GM12874 (cell line): ENCODE measurements at regions not wholly inside any gene's neighbourhood (a gene's known extent, or its start where the extent isn't known, plus 50 kb on each side); places are given as distances from the start of the nearest gene placed in this dataset.

Experiments used
- CTCF ChIP-seq: IDR thresholded peaks from 2 replicates; pipeline ENCODE4 v1.5.1; 2011; ENCODE audit warnings: low read depth, mild to moderate bottlenecking, control low read depth, low read length, moderate library complexity; ENCODE audit not compliant: insufficient read depth

- TF ChIP-seq CTCF, result no peak
Measured at GRCh38 chr5:167378894-167379723, 912.3 kb upstream of the WWC1 start.

- no peak for TF ChIP-seq CTCF
Measured at GRCh38 chr5:167381457-167381856, 910.0 kb upstream of the WWC1 start.

DNA sequence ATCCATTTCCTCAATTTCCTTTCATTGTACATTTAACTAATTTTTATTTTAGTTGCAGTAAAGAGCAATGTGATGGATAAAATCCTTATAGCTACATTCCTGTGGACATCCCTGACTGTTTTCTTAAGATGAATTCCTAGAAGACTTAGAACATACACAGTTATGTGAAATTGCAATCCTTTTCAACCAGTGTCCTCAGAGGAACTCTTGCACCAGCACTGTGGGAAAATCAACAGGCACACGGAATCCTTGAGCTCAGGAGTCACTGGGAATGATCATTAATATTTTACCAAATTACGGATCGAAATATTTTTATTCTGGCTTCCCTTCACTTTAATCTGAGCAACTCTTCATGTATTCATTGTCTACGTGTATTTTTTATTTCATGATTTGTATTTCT lies 901.9 kb upstream of the WWC1 start:
- TF ChIP-seq CTCF, result no peak

DNA sequence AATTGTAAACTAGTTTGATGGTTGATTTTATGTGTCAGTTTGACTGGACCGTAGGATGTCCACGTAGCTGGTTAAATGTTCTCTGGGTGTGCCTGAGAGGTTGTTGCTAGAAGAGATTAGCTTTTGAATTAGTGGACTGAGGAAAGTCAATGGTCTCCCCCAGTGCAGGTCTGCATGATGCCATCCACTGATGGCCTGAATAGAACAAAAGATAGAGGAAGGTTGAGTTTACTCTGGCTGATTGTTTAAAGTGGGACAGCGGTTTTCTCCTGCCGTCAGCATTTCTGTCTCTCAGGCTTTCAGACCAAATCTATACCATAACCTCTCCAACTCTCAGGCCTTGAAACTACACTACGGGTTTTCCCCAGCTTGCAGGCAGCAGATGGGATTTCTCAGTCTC lies 899.2 kb upstream of the WWC1 start:
- TF ChIP-seq CTCF, result no peak

- no peak for TF ChIP-seq CTCF
Measured at GRCh38 chr5:167393358-167393757, 898.1 kb upstream of the WWC1 start.

DNA sequence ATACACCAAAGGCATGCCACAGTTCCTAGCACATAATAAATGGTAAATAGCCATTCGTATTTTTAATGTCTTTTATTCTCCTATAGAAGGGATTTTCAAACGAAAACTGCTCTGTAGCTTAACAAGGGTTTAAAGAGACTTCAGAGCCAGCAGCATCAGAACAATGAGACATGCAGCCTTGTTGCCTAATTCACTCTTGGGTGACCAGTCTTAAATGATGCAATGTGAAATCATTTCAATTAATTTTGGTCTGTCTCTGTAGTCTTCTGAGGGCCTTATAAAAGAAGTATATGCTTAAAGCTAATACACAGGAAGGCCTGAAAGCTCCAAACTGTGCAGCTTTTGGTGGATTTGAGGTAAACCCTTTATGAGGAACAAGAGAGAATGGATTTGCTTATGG lies 888.8 kb upstream of the WWC1 start:
- no peak for TF ChIP-seq CTCF

GRCh38 chr5:167406513-167406912 lies 884.9 kb upstream of the WWC1 start:
- no peak for TF ChIP-seq CTCF

- no peak for TF ChIP-seq CTCF
Measured at GRCh38 chr5:167412556-167412955, 878.9 kb upstream of the WWC1 start.
